ENCODE measurements at regions not wholly inside any gene's neighbourhood (a gene's known extent, or its start where the extent isn't known, plus 50 kb on each side); places are given as distances from the start of the nearest gene placed in this dataset.

DNA sequence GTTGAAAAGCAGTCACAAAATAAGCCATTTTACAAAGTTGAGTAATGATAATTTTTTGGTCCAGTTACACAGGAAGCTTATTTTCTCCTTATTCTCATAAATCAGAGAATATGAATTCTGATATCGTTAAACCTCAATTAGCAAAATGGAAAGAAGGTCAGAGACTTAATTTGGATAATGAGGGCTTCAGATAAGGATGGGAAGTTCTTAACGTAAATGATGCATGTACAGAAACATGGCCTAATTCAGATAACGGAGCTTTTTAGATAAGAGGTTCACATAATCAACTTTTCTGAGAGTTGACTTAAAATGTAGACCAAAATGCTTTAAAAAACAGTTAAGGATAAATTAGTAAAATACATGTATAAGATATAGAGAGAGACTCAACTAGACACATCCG lies 746.3 kb upstream of the SLC10A2 start (continued):
- TF ChIP-seq HDAC2 (IDR thresholded peaks at IDR 0.05; ENCODE audit: borderline replicate concordance in 1 of 2, low read depth in 2 of 2, low read length in 2 of 2) (no peak), TBP (IDR thresholded peaks at IDR 0.05; ENCODE audit: low read depth, low read length) (no peak), HDAC6 (IDR thresholded peaks at IDR 0.05; ENCODE audit: low read depth, low read length) (no peak), SP1 (IDR thresholded peaks at IDR 0.05; ENCODE audit: low read depth, low read length) (no peak), JUN (IDR thresholded peaks at IDR 0.05; ENCODE audit: low read depth, low read length) (no peak), KDM4A (IDR thresholded peaks at IDR 0.05; ENCODE audit: low read depth, low read length, severe bottlenecking) (no peak)
- TF ChIP-seq, protein P1, sequence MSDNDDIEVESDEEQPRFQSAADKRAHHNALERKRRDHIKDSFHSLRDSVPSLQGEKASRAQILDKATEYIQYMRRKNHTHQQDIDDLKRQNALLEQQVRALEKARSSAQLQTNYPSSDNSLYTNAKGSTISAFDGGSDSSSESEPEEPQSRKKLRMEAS (IDR thresholded peaks at IDR 0.05) = no peak
